ELF-1 (cell line): ENCODE measurements at regions not wholly inside any gene's neighbourhood (a gene's known extent, or its start where the extent isn't known, plus 50 kb on each side); places are given as distances from the start of the nearest gene placed in this dataset.

Experiments
- DNase-seq: peaks from one replicate; pipeline ENCODE4 v3.0.0-alpha.2; 2016; ENCODE audit warnings: low read depth, low spot score

DNA sequence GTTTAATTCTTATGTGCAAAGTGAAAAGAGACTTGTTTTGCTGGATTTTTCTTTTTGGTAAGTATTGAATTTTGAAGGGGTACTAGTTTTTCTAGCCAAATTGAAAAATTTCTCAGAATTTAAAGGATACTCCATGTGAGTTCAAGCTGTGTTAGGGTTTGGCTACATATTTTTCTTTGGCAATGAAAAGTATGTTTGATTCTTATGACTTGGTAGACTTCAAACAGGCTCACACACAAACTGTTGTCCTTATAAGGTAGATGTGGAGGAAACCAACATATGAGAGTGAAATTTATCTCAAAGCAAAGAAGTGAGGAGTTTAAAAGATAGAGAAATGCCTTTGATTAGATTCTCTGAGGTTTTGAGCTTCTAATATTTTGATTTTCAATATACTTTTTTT, 356.7 kb downstream of the BCKDHB start:
- no peak for DNase-seq

DNA sequence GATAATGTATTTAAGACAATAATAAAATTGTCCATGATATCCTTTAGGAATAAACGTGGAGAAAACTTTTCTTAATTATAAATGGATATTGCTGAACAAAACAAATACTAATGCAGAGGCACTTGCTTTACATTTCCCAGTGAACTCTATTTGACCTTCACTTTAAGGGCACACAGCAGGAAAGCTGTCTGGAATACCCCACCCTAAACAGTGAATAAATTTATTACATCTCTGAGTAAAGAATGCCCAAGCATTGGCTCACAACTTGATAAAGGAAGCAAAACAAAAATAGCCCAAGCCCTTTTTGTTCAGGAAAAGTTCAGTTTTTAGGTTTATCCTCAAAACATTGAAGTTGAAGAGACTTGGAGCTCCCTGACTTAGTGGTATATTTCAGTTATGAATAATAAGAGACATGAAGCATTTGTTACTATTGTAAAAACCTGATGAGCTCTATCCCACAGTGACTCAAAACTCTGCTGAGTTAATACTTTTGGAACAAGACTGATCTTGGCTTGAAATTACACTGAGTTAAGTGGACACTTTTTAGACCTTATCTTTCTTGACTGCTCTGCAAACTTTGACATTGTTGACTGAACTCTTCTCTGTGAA, 353.9 kb downstream of the BCKDHB start:
- DNase-seq, result no peak

DNA sequence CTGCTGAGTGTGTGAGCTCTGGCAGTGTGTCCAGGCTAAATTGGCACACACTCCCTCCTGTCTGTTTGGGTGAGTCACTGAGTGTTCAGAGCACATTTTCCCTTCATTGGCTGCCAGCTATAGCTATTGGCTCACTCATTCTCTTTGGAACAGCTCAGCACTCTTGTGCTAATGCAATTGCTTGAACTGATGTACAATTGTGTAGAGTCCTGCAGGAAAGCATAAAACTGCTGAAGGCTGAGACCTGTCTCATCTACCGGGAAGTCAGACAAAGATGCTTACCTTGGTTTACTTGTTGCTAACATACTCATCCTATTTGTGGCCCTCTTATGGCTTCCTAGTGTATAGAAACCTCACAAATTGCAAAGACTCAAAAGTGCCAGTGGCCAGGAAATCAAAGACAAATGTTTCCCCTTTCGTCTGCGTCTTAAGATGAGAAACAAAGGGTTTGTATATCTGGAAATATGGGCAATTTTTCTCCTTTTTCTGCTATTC, 351.0 kb downstream of the BCKDHB start:
- DNase-seq, result no peak

DNA sequence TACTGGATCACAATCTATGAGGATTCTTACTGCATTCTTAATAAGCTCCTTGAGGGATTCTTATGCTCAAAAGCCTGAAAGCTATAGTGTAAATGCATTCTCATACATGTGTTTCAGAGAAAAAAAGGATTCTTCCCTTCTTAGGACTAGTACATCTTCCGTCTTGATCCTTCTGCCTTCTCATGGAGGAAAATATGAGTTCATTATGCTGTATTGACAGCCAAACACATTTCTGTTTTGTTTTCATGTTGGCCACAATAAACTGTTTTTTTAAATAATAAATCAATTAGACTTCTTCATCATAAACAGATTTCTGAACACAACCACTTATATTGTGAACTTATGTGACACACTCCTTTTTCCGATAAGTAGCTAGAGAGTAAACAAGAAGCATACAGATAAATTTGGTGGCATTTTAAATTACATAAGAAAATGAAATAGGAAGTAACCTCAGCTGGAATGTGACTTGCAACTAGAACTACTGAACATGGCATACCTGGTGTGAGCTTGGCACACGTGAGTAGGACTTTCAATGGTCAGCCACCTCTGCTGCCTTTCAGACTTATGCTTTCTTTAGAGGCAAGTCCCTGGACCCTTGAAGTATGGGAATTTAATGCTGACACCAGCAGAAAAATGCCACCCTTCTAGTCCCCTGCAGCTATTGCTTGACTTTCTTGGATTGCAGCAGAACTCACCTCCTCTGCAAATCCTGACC, 350.4 kb downstream of the BCKDHB start:
- DNase-seq, result peak; percentile 9

DNA sequence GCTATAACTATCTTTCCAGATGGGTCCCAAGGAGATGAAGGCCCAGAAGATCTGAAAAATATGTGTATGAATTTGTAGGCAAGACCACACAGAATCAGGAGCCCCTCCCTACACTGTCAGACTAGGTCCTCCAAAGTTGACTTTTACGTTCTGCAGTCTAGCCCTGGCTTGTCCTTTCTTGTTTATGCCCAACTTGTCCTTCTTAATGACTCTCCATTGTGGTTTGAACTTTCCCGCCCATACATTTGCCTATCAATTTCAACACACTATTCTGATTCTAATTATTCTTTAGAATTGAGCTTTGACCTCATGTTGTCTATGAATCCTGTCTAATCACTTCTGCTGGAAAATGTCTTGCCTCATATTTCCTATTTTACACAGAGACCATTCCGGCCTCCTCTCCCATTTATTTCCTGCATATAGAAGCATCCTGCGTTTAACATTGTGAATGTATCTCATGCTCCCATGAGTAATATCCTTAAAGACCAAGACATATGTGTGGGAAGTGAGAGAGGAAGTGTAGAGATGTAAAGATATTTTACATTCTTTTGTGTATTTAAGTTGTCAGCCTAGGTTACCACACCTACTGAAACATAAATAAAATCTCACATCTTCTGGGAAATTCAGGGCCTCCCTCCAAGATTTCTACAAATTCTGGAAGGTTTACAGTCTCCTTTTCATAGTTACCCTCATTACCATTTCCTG, 348.3 kb downstream of the BCKDHB start:
- no peak for DNase-seq

DNA sequence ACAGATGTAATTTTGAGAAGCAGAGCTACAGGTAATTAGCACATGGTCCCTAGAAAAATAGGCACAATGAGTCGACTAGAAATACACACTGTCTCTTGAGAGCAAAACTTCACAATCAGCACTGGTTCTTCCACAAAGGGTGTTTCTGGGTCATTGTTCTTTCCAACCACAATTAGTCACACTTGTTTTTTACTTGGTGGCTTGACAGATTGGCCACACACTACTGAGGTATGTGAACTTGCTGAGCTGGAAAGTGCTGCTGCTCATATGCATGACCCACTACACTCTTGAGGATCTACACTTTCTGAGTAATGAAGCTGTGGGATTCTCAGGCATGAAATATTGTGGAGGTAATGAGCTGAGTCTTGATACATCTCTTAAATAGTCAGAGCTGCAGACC, 347.7 kb downstream of the BCKDHB start:
- no peak for DNase-seq

DNA sequence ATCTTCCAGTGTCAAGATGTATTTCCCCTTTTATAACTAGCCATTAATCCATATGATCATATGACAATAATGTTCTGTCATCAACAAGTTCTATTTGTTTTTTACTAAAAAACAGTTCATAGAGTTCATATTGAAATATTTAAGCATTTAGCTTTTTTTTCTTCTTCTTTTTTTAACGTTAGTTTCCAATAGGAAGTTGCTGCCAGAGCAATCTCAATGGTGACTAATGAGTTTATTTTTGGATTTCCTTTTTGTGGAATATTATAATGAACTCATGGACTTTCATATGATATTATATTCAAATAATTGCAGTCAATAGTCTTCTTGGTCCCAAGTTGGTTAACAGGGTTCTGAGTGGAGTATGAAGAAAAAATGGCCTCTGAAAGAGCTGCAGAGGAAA, 343.3 kb downstream of the BCKDHB start:
- DNase-seq, result no peak

DNA sequence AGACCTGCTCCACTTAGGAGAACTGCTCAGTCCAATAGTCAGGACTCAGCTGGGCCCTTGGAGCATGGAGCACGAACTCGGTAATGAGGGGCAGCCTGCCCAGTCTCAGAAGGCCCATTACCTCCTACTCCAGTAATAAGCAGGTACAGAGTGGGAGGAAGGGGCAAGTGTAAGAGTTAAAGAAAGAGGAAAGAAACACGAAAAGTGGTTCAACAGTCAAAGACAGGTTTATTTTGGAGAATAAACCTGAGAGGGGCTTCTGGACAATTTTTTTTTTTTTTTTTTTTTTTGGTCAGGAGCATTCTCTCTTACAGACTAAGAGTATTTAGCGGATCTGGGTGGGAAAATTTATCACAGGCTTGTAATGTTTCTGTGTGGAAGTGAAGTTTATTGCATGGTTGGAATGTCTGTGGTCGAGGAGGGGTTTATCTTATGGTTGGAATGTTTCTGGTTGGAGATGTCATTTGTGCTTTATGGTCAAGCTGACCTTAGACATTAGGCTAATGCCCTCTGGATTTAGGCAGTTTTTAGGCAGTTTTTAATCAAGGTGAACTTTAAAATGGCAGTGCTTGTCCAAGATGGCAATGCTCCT, 340.1 kb downstream of the BCKDHB start:
- DNase-seq, result no peak

DNA sequence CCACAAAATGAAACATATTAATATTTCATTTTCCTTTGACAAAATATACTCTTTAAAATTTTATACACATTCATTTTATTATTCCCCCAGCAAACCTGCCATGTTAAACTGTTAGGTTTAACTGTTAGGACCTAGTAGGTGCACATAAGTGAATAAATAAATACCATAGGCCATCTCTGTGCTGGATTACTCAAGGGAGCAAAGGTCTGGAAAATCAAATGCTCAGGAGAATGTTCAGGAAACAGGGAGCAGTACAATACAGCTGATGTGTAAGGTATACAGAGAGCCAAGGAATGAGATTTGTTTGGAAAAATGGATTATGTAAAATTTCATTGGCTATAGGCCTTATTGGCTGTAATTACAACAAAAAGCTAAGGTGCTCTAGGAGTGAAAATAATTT, 339.3 kb downstream of the BCKDHB start:
- no peak for DNase-seq

DNA sequence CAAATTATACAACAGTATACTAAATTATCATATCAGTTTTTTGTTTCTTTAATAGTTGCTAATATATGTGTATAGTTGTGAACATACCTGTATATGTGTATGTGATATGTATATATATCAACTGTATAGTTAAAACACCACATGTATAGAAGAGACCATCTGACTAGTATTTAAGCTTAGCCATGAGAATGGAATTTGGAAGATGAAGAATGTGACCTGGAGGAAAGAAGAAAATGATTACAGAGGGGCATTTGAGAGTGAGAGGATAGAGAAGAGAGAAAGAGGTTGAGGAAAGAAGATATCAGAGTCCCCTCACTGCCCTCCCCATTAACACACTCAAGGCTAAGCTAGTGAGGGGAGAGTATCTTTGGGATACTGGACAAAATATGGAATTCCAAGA, 335.9 kb downstream of the BCKDHB start:
- DNase-seq, result no peak

DNA sequence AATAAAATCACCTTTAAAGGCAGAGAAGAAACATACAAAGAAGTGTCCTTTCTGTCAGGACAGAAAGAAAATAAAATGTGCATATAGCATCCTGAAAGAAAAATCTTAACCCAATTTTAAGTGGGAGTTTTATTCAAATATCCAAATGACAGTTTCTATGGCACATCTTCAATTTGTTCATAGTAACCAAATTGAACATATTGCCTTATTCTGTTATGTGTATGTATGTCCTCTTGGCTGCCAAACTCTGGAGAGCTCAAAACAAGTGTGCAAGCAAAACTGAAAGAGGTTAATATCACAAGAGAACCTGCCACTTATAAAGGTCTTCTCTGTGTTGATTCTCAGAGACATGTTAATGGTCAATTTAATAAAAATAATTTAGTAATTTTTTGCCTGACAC, 334.7 kb downstream of the BCKDHB start:
- DNase-seq, result no peak

DNA sequence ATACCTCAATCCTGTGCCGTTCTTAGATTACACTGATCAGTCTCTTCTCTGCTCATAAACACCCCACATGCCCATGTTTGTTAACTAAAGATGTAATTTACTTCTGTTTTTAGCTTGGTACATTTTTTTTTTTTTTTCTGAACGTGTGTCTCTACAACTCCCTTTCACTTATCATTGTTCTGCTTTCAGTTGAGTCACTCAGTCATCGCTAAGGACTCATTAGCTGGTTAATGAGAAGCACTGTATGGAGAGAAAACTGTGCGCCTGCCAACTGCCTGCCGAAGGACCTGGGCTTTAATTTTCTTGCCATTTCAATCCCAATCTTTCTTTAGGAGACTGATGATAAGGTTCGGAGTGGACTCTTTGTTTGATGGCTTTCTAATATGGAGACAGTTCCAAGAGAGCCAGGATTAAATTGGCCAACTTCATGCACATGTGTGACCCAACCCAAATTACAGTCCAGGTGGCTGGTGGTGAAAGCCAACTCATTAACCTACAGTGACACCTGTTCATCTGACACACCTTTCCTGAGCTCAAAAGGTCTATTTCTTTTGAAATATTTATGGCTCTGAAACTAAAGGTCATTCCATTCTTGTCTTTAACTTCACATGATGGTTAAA, 334.1 kb downstream of the BCKDHB start:
- DNase-seq, result no peak

DNA sequence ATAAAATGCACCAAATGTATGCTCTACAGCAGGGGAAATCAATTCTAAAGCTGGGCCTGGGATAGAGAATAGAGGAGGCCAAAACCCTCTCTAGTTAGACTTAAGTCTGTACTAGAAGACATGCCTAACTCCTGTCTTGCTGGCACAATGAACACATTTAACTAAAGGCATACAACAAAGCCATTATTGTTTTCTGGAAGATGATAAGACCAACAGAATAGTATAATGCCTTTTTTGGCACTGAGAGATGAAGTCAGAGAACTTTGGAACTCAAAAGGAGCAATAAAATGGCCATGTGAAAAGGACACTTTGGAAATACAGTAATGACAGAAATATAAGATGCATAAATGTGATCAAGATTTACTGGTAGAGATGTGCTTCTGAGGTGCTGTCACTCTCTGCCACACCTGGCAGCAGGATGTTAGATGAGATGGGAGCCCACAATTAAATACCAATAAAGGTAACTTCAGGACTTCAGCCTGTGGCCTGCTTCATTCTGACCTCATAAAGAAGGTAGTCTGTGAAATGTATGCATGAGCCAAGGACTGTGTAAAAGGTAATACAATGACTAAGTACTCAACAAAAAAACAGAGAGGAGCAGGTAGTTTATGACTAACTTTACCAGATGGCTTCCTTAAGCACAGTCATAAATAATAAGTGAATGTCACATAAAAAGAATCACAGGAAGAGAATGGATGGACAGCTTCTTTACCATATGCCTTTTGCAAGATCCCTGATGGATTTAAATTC, 333.4 kb downstream of the BCKDHB start:
- no peak for DNase-seq

DNA sequence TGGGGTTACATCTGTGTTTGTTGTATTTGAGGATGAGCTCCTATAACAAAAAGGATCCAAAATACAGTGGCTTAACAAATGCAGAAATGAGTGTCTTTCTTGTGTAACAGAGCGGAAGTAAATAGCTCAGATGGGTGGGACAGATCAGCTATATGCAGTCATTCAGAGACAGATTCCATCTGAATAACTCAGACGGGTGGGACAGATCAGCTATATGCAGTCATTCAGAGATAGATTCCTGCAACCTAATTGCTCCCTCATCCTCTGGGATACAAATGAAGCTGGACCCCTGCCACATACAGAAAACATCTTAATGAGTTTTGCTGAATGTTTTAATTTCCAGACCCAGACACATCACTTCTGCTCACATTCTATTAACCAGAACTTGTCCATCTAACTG, 332.3 kb downstream of the BCKDHB start:
- no peak for DNase-seq

DNA sequence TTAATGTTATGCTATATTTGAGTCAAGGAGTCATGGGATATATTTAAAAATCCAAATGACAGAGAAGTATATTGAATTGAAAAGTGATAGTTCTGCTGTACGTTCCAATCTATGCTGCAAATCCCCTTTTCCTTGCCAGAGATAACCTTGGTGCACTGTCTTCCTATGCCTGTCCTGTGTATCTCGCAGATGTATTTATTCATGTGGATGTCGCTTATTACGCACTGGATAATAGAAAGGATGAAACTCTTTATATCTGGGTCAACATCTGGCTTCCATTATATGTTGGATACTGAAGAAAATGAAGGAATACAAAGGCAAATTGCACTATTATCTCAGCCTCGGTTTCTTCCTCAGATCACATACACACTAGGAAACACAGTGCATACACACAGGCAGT, 331.3 kb downstream of the BCKDHB start:
- no peak for DNase-seq

DNA sequence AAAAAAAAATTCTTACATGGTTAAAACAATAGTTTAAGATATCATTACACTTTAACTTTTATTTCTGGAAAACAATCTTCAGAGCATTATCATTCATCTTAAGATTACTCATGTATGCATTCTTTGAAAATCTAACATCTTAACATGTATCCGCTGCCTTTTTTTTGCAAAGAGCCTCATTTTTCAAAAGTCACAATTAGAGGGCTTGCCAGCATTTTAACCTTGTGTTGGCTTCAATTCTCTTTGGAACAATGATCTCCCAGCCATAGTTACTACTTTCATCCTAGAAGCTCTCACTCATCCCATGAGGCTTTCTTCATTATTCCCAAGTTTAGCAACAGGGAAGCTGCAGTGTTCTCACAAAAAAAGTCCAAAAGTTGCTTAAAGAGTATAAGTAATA, 330.8 kb downstream of the BCKDHB start:
- DNase-seq, result no peak

DNA sequence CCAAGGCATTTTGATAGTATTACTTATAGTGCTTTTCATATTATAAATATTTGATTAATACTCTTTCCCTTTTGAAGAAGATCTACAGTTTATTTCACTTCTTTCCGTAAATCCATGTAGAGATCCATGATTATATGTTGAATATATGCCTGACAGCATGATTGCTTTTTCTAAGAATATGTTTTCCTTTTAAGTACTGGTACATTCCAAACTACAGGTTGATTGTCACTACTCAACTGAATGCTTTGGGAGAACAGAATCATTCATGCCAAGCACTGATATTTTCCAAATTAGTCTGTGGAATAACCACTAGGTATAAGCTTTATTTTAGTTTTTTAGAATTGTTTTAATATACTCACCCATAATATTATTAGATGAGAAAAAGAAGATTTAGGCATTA, 330.2 kb downstream of the BCKDHB start:
- DNase-seq, result no peak

DNA sequence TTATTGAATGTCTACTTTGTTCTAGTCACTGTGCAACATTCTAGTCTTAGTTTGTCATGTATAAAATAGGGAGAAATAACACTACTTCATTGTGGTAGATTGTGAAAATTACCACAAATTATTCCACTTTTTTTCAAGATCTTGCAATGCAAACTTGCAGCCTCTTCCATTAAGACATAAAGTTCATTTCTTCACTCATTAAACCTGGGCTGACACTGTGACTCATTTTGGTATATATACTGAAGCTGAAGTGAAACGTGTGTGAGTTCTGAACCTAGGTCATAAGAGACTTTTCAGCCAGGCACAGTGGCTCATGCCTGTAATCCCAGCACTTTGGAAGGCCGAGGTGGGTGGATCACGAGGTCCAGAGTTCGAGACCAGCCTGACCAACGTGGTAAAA, 329.0 kb downstream of the BCKDHB start:
- no peak for DNase-seq

DNA sequence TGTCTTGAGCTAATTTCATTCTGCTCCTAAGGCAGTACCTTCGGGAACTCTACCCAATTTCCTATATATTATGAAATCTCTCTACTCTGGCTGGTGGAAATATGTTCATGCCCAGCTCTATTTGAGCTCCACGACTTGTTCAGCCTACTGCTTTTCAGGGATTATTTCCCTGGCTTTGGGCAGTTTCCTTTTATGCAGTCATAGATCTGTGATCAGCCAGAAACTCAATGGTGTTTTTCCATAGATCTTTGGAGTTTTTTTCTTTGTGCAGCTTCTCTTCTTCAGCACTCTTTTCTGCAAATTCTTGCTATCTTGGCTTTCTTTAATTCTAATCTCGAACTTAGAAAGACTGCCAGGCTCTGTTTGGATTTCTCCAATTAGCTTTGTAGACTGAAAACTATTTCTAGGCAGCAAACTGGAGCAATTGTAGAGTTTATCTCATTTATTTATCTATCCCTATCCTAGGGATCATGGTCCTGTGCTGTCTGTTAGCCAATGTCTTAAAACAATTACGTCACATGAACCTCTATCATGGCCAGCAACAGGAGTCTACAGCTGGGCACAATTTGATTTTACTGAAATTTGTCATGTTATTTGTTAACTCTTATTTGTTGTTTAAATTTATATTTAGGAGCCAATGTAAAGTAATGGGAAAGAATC, 328.4 kb downstream of the BCKDHB start:
- no peak for DNase-seq

DNA sequence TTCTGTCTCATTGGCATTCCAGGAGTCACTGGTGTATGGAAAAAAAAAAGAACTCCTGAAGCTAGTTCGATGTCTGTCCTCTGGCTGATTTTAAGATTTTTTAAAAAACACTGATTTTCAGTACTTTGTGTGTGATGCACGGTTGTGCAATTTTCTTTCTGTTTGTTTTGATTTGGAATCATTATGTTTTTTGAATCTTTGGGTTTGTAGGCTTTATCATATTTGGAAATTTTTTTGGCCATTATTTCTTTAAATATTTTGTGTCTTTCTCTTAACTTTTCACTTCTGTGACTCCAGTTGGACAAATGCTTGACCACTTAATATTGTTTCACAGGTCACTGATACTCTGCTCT, 327.2 kb downstream of the BCKDHB start:
- DNase-seq, result no peak
